ENCODE measurements at regions not wholly inside any gene's neighbourhood (a gene's known extent, or its start where the extent isn't known, plus 50 kb on each side); places are given as distances from the start of the nearest gene placed in this dataset.
"Not testable (repeated sequence)": the region's sequence is repeated elsewhere in the genome, so short reads cannot be mapped to it uniquely, and the experiment has no call there.

DNA sequence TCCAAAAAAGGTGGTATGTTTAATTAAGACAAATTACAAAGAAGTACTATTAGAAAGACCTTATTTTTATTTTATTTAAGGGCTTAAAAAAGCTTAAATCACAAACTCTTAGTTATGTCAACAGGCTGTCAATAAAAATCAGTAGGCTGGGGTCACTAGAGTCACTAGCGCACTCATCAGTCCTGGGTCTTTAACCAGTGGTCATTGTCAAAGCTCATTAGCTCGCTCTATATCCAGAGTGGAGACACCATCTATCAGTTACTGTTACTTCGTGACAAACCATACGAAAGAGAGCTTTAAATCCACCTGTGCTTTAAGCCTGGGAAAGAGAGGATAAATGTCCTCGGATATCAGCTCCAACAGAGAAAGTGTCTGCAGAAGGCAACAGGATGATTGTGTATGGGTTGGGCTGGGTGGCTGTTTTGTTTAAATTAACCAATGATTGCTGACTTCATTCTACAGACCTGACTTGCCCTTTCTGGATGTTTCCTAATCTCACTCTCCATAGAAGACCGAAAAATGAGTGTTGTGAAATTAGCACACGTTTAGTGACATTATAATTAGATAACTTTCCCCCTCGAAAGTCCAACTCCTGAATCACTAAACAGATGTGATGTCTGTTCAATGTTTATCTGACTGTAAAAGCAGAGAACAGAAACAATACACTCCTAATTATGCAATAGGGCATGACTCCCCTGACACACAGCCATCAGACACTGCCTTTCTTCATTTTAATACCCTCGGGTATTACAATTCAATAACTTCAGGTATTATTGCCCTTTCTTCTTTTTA, 123.6 kb upstream of the TNPO1 start:
- no peak for DNase-seq (ENCODE audit: low spot score)

DNA sequence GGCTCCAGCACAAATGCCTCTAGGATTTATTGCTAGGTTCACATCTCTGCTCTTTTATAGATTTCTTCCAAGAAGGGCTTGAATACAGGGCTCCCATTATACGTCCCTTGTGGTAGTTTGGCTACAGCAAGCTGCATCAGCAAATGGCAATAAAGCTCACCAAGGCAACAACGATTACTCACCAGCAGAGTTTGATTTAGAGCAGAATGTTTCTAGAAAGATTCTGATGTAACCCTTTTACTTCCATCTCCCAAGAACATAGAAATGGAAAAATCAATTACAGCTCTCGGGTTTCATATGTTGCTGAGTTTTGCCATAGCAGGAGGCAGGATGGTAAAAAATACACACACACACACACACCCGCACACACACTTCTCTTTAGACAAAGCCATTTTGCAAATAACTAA, 124.2 kb upstream of the TNPO1 start:
- no peak for DNase-seq (ENCODE audit: low spot score)

DNA sequence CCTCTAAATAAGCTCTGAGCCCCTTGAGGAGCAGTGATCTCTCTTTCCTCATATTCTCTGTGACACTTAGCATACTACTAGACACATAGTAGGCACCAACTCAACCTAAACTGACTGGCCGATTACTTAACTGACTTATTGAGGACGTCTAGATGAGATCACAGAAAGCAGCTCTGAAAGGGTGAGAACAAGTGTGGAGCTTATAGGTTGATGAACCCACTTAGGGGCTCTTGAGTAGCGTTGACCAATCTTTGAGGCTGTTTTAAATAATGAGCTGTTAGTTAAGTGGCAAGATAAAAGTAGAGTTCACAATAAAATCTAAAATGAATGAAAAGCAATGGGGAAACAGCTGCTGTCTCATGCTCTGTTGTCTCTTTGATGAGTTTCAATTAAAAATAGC, 124.7 kb upstream of the TNPO1 start:
- DNase-seq (ENCODE audit: low spot score), result no peak

DNA sequence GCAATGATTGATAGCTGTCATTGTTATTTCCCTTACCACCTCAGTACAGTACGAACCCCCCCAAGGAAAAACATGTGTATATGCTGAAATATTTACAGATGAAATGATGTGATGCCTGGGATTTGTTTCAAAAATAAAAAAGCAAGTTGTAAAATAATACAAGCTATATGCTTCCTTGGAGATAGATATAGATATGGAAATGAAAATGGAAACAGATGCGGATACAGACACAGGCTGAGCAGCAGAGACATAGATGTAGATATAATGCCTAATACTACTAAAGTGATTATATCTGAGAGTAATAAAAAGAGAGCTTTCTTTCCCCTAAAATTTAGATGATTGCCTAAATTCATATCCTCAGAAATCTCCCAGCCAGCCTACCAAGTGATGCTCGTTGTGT, 127.5 kb upstream of the TNPO1 start:
- DNase-seq (ENCODE audit: low spot score), result no peak

DNA sequence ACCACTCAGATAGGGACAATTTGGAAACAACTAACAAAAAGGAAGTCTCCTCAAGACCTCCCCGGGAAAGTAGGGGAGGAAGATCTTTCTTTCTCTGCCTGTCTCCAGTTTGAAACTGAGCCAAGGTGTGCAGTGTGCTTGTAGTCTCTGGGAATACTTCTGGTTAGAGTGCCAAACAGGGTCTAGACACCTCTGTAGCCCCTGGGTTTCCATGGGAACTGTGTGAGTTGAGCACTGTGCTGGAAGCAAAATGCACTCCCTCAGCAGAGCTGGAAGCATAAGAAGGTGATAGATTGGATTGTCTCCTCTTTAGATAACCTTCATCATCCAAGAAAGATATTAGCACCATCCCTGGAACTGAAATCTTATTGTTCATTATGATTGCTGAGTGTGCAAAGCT, 129.2 kb upstream of the TNPO1 start:
- no peak for DNase-seq (ENCODE audit: low spot score)

- DNase-seq (ENCODE audit: low spot score), result no peak
Observed at GRCh38 chr5:72682561-72682960, 133.9 kb upstream of the TNPO1 start.

DNA sequence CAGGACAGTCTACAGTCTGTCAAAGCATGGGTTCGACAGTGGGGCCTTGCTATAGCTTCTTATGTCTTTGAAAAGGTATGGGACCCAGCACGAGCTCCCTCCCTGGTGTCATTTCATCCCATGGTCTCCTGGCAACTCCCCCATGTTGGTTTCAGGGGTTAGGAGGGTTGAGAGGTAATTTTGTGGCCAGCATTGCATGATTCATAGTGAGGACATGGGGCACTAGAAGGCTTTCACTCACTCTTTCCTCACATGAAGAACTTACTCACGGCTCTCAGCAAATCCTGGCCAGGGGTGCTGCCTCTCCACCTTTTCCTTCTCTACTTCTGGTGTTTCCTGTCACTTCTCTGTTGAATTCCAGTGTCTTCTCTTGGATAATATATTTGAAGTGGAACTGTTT, 134.7 kb upstream of the TNPO1 start:
- no peak for DNase-seq (ENCODE audit: low spot score)

GRCh38 chr5:72677447-72677846, 139.0 kb upstream of the TNPO1 start:
- no peak for DNase-seq (ENCODE audit: low spot score)

- DNase-seq (ENCODE audit: low spot score), result not testable (repeated sequence)
Observed at GRCh38 chr5:72676831-72677230, 139.6 kb upstream of the TNPO1 start.

GRCh38 chr5:72673623-72674022, 142.8 kb upstream of the TNPO1 start:
- no peak for DNase-seq (ENCODE audit: low spot score)

DNA sequence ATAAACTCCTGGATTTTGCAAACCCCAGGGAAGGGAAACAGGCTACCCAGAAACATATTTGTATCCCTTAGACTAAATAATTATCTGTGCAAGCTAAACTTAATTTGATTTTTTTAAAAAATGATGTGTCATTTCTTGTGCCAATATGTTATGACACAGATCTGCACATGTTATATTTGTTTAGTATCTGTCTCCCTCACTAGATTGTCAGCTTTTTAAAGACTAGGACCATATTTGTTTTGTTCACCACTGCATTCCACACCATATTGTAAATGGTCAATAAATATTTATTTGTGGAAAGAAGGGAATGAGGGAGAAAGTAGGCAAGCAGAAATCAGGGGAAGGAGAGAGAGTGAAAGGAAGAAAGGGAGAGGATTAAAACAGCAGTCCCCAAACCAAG, 143.3 kb upstream of the TNPO1 start:
- no peak for DNase-seq (ENCODE audit: low spot score)

DNA sequence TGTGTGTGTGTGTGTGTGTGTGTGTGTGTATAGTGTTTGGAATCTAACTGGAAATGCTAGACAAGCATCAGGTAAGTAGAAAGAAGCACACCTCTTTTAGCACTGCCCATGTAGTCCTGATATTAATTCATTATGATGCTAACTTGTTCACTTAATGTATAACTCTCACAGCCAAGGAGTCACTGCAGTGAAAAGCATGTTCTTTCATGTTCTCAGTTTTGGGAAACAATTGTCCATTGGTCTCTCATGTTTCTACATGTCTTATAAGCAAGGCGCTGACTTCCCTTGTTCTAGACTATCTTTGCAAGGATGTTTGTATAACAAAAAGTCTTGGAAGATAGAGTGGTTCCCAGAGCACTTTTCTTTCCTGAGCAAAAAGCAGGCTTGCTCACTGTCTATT, 148.8 kb upstream of the TNPO1 start:
- no peak for DNase-seq (ENCODE audit: low spot score)

DNA sequence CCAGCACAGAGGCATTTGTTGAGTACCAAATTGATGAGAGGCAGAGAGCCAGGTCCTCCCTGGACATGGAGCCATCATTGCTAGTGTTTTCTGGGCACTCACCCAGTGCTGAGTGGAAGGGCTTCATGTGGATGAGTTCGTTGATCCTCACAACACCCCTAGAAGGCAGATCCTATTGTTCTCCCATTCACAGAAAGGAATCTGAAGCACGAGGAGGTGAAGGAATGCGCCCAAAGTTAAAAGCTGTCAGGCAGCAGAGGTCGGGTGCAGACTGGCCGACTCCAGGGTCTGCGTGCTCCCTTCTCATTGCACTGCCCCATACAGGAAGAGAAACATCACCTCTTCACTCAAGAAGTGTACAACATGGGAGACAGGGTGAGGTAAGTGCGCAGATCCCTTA, 153.5 kb upstream of the TNPO1 start:
- DNase-seq (ENCODE audit: low spot score), result no peak

DNA sequence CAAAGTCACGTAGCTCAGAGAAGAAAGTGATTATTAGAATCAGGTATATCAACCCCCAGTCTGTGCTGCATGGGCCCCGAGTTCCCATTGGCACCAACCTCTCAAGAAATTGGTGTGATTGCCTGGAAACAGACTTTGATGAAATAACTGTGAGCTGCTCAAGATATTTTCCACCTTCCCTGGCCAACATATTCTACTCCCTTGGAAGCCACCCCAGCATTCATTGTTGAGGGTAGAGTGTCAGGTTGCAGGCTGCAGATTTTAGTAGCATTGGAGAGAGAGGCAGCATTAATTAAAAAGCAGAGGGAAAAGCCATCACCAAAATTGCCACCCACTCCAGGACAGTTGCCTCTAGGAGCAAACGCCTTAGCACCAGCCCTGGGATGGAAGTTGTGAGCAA, 154.2 kb upstream of the TNPO1 start:
- no peak for DNase-seq (ENCODE audit: low spot score)

GRCh38 chr5:72661405-72661804, 154.2 kb upstream of the ZNF366 start:
- no peak for DNase-seq (ENCODE audit: low spot score)

DNA sequence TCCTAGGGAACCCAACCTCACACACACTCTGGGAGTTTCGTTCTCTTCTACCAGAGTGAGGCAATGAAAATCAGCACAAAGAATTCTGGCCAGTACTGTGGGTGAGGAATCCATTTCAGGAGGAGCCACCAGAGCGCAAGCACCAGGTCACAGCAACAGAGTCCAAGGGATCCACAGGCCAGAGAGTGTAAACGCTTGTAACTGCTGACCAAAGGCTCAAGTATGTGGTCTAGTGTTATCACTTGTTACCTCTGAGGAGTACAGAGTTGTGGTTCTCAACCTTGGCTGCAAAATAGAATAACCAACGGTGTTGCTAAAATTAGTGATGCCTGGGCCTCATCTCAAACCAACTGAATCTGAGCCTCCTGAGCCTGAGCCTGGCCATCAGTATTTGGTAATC, 152.5 kb upstream of the ZNF366 start:
- DNase-seq (ENCODE audit: low spot score), result no peak

- no peak for DNase-seq (ENCODE audit: low spot score)
Observed at GRCh38 chr5:72658761-72659540, 151.7 kb upstream of the ZNF366 start.

DNA sequence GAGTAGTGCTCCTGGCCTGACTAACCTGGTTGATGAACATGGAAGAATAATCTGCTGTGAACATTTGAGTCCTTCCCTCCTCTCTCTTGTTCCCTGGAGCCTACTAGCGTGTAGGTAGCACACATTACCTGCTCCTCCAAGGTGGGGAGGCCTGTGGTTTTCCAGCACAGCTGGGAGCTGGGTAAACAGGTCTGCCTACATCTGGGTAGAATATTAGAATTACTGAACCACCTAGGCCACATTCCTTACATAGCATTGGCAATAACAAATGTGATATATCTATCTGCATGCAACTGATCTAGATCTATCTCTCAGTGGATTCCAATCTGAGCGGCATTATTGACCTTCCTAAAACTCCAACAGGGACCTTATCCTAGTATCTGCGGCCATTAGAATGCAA, 151.0 kb upstream of the ZNF366 start:
- DNase-seq (ENCODE audit: low spot score), result no peak

DNA sequence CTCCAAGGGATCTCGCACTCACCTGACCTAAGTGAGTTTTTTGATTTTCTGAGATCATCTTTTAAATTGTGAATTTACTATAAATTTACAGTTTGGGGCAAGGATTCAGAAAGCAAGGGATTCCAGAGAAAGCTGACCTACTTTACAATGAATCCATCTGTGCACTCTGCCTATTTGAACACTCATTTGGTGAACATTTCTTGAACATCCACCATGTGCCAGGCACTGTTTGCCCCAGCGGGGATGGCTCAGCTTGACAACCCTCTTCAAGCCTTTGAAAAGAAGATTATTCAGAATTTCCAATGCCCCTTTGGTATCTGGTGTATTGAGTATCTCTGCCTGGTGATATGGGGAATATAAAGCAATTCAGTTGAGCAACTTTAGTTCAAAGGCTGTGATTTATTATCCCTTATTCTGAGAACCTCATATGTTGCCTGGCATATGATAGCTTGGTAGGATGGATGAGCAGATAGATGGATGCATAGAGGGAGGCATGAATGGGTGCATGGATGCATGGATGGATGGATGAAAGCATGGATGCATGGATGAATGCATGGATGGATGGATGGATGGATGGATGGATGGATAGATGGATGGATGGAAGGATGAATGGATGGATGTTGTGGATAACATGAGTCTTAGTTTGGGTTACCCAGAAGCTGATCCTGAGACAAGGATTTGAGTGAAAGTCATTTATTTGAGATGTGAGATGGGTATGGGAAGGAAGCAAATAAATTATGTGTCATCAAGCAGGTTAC, 149.7 kb upstream of the ZNF366 start:
- no peak for DNase-seq (ENCODE audit: low spot score)

DNA sequence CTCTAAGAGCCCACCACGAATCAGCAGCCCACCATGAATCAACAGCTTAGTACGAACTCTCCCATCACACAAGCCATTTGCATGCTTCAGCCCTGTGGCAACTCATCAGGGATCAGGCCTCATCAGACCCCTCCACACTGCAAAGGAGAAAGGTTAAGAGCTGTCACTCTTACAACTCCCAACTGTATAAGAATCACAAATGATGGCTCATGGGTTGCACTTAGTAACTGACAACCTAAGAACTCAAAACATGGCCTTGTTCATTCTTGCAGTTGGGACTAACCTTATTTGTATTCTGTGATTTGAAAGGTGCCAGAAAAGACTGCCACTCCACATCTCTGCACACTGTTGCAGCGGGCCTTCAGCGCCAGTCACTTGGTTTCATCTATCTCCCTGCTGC, 149.1 kb upstream of the ZNF366 start:
- no peak for DNase-seq (ENCODE audit: low spot score)

DNA sequence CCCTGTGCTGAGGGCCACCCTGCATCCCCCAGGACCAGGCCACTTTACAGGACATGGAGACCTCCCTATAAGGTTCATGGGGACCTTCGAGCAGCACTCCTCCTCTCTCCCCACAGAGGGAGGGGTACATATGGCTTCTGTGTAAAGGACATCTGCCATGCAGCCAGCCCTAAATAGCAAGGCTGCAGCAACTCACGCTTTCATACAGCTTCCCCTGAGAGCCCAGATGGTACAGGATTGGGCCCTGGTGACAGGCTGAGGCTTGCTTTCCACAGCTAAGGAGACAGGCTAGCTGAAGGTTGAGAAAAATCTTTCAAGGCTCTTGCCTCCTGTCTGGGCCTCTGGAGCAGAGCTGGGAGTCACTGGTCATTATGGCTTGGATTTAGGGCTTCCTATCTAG, 147.0 kb upstream of the ZNF366 start:
- DNase-seq (ENCODE audit: low spot score), result no peak

- DNase-seq (ENCODE audit: low spot score), result no peak
Observed at GRCh38 chr5:72653586-72653985, 146.4 kb upstream of the ZNF366 start.

- DNase-seq (ENCODE audit: low spot score), result no peak
Observed at GRCh38 chr5:72651779-72652178, 144.6 kb upstream of the ZNF366 start.
